ENCODE measurements at regions not wholly inside any gene's neighbourhood (a gene's known extent, or its start where the extent isn't known, plus 50 kb on each side); places are given as distances from the start of the nearest gene placed in this dataset.
"Not testable (repeated sequence)": the region's sequence is repeated elsewhere in the genome, so short reads cannot be mapped to it uniquely, and the experiment has no call there.

- Histone ChIP-seq H3K36me3 (ENCODE audit: control insufficient read depth, insufficient read depth, low read length) (no peaks in the 10 kb centered on the region), H3K4me1 (ENCODE audit: control insufficient read depth, insufficient read depth, low read length) (no peaks in the 10 kb centered on the region), H3K4me3 (ENCODE audit: low read length) (no peak overlapping the region), H3K27me3 (ENCODE audit: control insufficient read depth, insufficient read depth, low read length) (no peaks in the 10 kb centered on the region), H3K9ac (ENCODE audit: low read length) (no peak overlapping the region), H3K27ac (ENCODE audit: low read depth, low read length) (no peak overlapping the region)
Observed at GRCh38 chr10:121276046-121276445, 322.2 kb downstream of the FGFR2 start.

- Histone ChIP-seq H3K27ac (ENCODE audit: low read depth, low read length) (no peak overlapping the region), H3K36me3 (ENCODE audit: control insufficient read depth, insufficient read depth, low read length) (no peaks in the 10 kb centered on the region), H3K27me3 (ENCODE audit: control insufficient read depth, insufficient read depth, low read length) (no peaks in the 10 kb centered on the region), H3K9ac (ENCODE audit: low read length) (no peak overlapping the region), H3K4me3 (ENCODE audit: low read length) (no peak overlapping the region), H3K4me1 (ENCODE audit: control insufficient read depth, insufficient read depth, low read length) (no peaks in the 10 kb centered on the region)
Observed at GRCh38 chr10:121276822-121277221, 321.4 kb downstream of the FGFR2 start.

GRCh38 chr10:121278386-121278785 lies 319.9 kb downstream of the FGFR2 start:
- not testable (repeated sequence) for H3K36me3 ChIP-seq (ENCODE audit: control insufficient read depth, insufficient read depth, low read length); H3K27ac ChIP-seq (ENCODE audit: low read depth, low read length); H3K27me3 ChIP-seq (ENCODE audit: control insufficient read depth, insufficient read depth, low read length); H3K4me1 ChIP-seq (ENCODE audit: control insufficient read depth, insufficient read depth, low read length); H3K9ac ChIP-seq (ENCODE audit: low read length); H3K4me3 ChIP-seq (ENCODE audit: low read length)

GRCh38 chr10:121281576-121281975 lies 316.7 kb downstream of the FGFR2 start:
- H3K27me3 ChIP-seq (ENCODE audit: control insufficient read depth, insufficient read depth, low read length): no peaks in the 10 kb centered on the region
- H3K9ac ChIP-seq (ENCODE audit: low read length): no peak overlapping the region
- no peaks in the 10 kb centered on the region for H3K4me1 ChIP-seq (ENCODE audit: control insufficient read depth, insufficient read depth, low read length)
- H3K36me3 ChIP-seq (ENCODE audit: control insufficient read depth, insufficient read depth, low read length): no peaks in the 10 kb centered on the region
- H3K4me3 ChIP-seq (ENCODE audit: low read length): no peak overlapping the region
- H3K27ac ChIP-seq (ENCODE audit: low read depth, low read length): no peak overlapping the region

DNA sequence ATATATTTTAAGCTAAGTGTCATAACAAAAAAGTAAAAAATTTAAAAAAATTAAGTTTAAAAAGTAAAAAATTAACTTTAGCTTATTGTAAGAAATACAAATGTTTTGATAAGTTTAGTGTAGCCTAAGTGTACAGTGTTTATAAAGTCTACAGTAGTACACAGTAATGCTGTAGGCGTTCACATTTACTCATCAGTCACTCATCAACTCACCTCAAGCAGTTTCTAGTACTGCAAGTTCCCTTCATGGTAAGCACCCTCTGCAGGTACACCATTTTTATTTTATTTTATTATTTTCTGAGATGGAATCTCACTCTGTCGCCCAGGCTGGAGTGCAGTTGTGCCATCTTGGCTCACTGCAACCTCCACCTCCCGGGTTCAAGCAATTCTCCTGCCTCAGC lies 316.0 kb downstream of the FGFR2 start:
- no peak overlapping the region for H3K27ac ChIP-seq (ENCODE audit: low read depth, low read length)
- H3K4me1 ChIP-seq (ENCODE audit: control insufficient read depth, insufficient read depth, low read length): no peaks in the 10 kb centered on the region
- no peaks in the 10 kb centered on the region for H3K36me3 ChIP-seq (ENCODE audit: control insufficient read depth, insufficient read depth, low read length)
- H3K9ac ChIP-seq (ENCODE audit: low read length): no peak overlapping the region
- H3K4me3 ChIP-seq (ENCODE audit: low read length): no peak overlapping the region
- no peaks in the 10 kb centered on the region for H3K27me3 ChIP-seq (ENCODE audit: control insufficient read depth, insufficient read depth, low read length)

GRCh38 chr10:121282797-121283515 lies 315.3 kb downstream of the FGFR2 start:
- Histone ChIP-seq H3K4me1 (ENCODE audit: control insufficient read depth, insufficient read depth, low read length) (no peaks in the 10 kb centered on the region), H3K4me3 (ENCODE audit: low read length) (no peak overlapping the region), H3K27me3 (ENCODE audit: control insufficient read depth, insufficient read depth, low read length) (no peaks in the 10 kb centered on the region), H3K9ac (ENCODE audit: low read length) (no peak overlapping the region), H3K27ac (ENCODE audit: low read depth, low read length) (no peak overlapping the region), H3K36me3 (ENCODE audit: control insufficient read depth, insufficient read depth, low read length) (no peaks in the 10 kb centered on the region)

DNA sequence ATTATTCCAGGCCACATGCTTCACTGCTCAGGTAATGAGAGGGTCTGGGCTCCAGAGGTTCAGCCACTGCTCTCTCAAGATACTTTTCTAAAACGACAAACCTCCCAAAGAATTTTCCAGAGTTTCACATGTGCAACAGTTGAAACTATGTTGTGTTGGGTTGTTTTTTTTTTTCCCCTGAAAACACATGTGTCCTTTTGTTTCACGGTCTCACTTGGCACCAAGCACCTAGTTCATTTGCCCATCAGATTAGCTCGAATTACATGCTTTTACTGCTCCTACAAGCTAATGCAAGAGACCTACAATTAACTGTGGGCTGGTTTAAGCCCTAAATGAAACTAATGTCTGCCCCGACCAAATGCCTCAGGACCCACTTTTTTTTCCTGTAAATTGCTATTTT lies 313.3 kb downstream of the FGFR2 start:
- H3K9ac ChIP-seq (ENCODE audit: low read length): no peak overlapping the region
- H3K4me1 ChIP-seq (ENCODE audit: control insufficient read depth, insufficient read depth, low read length): no peaks in the 10 kb centered on the region
- no peaks in the 10 kb centered on the region for H3K27me3 ChIP-seq (ENCODE audit: control insufficient read depth, insufficient read depth, low read length)
- no peak overlapping the region for H3K4me3 ChIP-seq (ENCODE audit: low read length)
- H3K36me3 ChIP-seq (ENCODE audit: control insufficient read depth, insufficient read depth, low read length): no peaks in the 10 kb centered on the region
- H3K27ac ChIP-seq (ENCODE audit: low read depth, low read length): no peak overlapping the region

GRCh38 chr10:121285406-121286196 lies 312.6 kb downstream of the FGFR2 start:
- no peak overlapping the region for H3K27ac ChIP-seq (ENCODE audit: low read depth, low read length)
- no peaks in the 10 kb centered on the region for H3K27me3 ChIP-seq (ENCODE audit: control insufficient read depth, insufficient read depth, low read length)
- no peaks in the 10 kb centered on the region for H3K36me3 ChIP-seq (ENCODE audit: control insufficient read depth, insufficient read depth, low read length)
- H3K9ac ChIP-seq (ENCODE audit: low read length): no peak overlapping the region
- no peak overlapping the region for H3K4me3 ChIP-seq (ENCODE audit: low read length)
- no peaks in the 10 kb centered on the region for H3K4me1 ChIP-seq (ENCODE audit: control insufficient read depth, insufficient read depth, low read length)

- Histone ChIP-seq H3K27me3 (ENCODE audit: control insufficient read depth, insufficient read depth, low read length) (no peaks in the 10 kb centered on the region), H3K27ac (ENCODE audit: low read depth, low read length) (no peak overlapping the region), H3K36me3 (ENCODE audit: control insufficient read depth, insufficient read depth, low read length) (no peaks in the 10 kb centered on the region), H3K4me1 (ENCODE audit: control insufficient read depth, insufficient read depth, low read length) (peaks cover 10% of the 10 kb centered on the region), H3K9ac (ENCODE audit: low read length) (no peak overlapping the region), H3K4me3 (ENCODE audit: low read length) (no peak overlapping the region)
Observed at GRCh38 chr10:121288011-121288410, 310.2 kb downstream of the FGFR2 start.

- H3K27me3 ChIP-seq (ENCODE audit: control insufficient read depth, insufficient read depth, low read length): no peaks in the 10 kb centered on the region
- no peaks in the 10 kb centered on the region for H3K36me3 ChIP-seq (ENCODE audit: control insufficient read depth, insufficient read depth, low read length)
- H3K9ac ChIP-seq (ENCODE audit: low read length): no peak overlapping the region
- no peak overlapping the region for H3K4me3 ChIP-seq (ENCODE audit: low read length)
- no peak overlapping the region for H3K27ac ChIP-seq (ENCODE audit: low read depth, low read length)
- peaks cover 20% of the 10 kb centered on the region for H3K4me1 ChIP-seq (ENCODE audit: control insufficient read depth, insufficient read depth, low read length)
Observed at GRCh38 chr10:121288864-121289661, 309.2 kb downstream of the FGFR2 start.

GRCh38 chr10:121289800-121290199 lies 308.4 kb downstream of the FGFR2 start:
- Histone ChIP-seq H3K27ac (ENCODE audit: low read depth, low read length) (no peak overlapping the region), H3K36me3 (ENCODE audit: control insufficient read depth, insufficient read depth, low read length) (no peaks in the 10 kb centered on the region), H3K4me1 (ENCODE audit: control insufficient read depth, insufficient read depth, low read length) (peaks cover 26% of the 10 kb centered on the region), H3K9ac (ENCODE audit: low read length) (no peak overlapping the region), H3K27me3 (ENCODE audit: control insufficient read depth, insufficient read depth, low read length) (no peaks in the 10 kb centered on the region), H3K4me3 (ENCODE audit: low read length) (no peak overlapping the region)

GRCh38 chr10:121290674-121291073 lies 307.6 kb downstream of the FGFR2 start:
- no peaks in the 10 kb centered on the region for H3K36me3 ChIP-seq (ENCODE audit: control insufficient read depth, insufficient read depth, low read length)
- H3K4me1 ChIP-seq (ENCODE audit: control insufficient read depth, insufficient read depth, low read length): peaks cover 30% of the 10 kb centered on the region
- no peak overlapping the region for H3K4me3 ChIP-seq (ENCODE audit: low read length)
- H3K27me3 ChIP-seq (ENCODE audit: control insufficient read depth, insufficient read depth, low read length): no peaks in the 10 kb centered on the region
- H3K9ac ChIP-seq (ENCODE audit: low read length): no peak overlapping the region
- H3K27ac ChIP-seq (ENCODE audit: low read depth, low read length): no peak overlapping the region

All from rectal smooth muscle tissue (tissue), 1 donor.